Panc1 (cell line): ENCODE measurements at regions not wholly inside any gene's neighbourhood (a gene's known extent, or its start where the extent isn't known, plus 50 kb on each side); places are given as distances from the start of the nearest gene placed in this dataset.

Experiments used
- ATAC-seq: fragments of 200-7000 bp; cut with Tn5 transposase; 2 replicates; pipeline ENCODE4 v1.9.1; 2020; ENCODE audit warnings: mild to moderate bottlenecking, moderate library complexity
- BruUV-seq: library from RNA; stranded (reverse); fragments of 400-500 nt; replicated peaks from 2 replicates; lab custom pipeline; 2021; lab: Mats Ljungman, UMichigan
- CTCF ChIA-PET: fragments of 300-600 bp; sonication (Branson Sonifier 250); formaldehyde crosslinking; loops from one replicate; lab custom pipeline; 2022; ENCODE audit warnings: antibody characterized with exemption; lab: Charles Lee
- POLR2A ChIA-PET: fragments of 300-600 bp; sonication (Branson Sonifier 250); formaldehyde crosslinking; loops from one replicate; lab custom pipeline; 2022; ENCODE audit warnings: antibody characterized with exemption; lab: Charles Lee
- DNase-seq: peaks from one replicate; pipeline ENCODE4 v3.0.0-alpha.2; 2010; ENCODE audit warnings: low read depth, low spot score
- H3K27ac ChIP-seq: 2 replicates; pipeline ENCODE4 v1.5.1; 2011; ENCODE audit warnings: mild to moderate bottlenecking, low read length, inconsistent platforms
- H3K27me3 ChIP-seq: fragments of 200-500 bp; sonication (Bioruptor generic); 2 replicates; pipeline ENCODE4 v1.6.0; 2014; ENCODE audit warnings: low read length, inconsistent platforms; ENCODE audit not compliant: control insufficient read depth, insufficient read depth
- H3K36me3 ChIP-seq: fragments of 200-500 bp; sonication (Bioruptor generic); 2 replicates; pipeline ENCODE4 v1.5.1; 2014; ENCODE audit warnings: inconsistent platforms, mild to moderate bottlenecking, low read length, moderate library complexity; ENCODE audit not compliant: control insufficient read depth, insufficient read depth
- H3K4me1 ChIP-seq: 2 replicates; pipeline ENCODE4 v1.5.1; 2011; ENCODE audit warnings: inconsistent platforms, mild to moderate bottlenecking, low read length, moderate library complexity; ENCODE audit not compliant: control insufficient read depth, insufficient read depth
- H3K4me3 ChIP-seq, 2 experiments: 2 replicates each; pipeline ENCODE4 v1.5.1; 2011 to 2012; ENCODE audit warnings: low read depth in 2 of 2, low read length in 2 of 2, mild to moderate bottlenecking in 2 of 2, inconsistent platforms in 1 of 2, moderate library complexity in 1 of 2
- H3K9me3 ChIP-seq: fragments of 200-500 bp; sonication (Bioruptor generic); 2 replicates; pipeline ENCODE4 v1.5.1; 2014; ENCODE audit warnings: low read depth, mild to moderate bottlenecking, inconsistent platforms, low read length, moderate library complexity; ENCODE audit not compliant: control insufficient read depth, insufficient read depth
- CTCF ChIP-seq: fragments of 450-650 bp; IDR thresholded peaks from 2 replicates; pipeline ENCODE4 v1.5.1; 2017; ENCODE audit warnings: mild to moderate bottlenecking
- POLR2AphosphoS5 ChIP-seq: IDR thresholded peaks from 2 replicates; pipeline ENCODE4 v1.6.1; 2012; ENCODE audit warnings: mild to moderate bottlenecking, low read depth, low read length, moderate library complexity
- REST ChIP-seq, 2 experiments: IDR thresholded peaks; 2 replicates each; pipeline ENCODE4 v1.6.1; 2011 to 2012; ENCODE audit warnings: low read depth in 2 of 2, control low read depth in 1 of 2, low read length in 1 of 2, mild to moderate bottlenecking in 1 of 2, moderate library complexity in 1 of 2; ENCODE audit not compliant: insufficient read depth in 1 of 2
- SIN3A ChIP-seq: IDR thresholded peaks from 2 replicates; pipeline ENCODE4 v1.6.1; 2012; ENCODE audit warnings: low read depth, mild to moderate bottlenecking, low read length, moderate library complexity, borderline replicate concordance; ENCODE audit not compliant: insufficient read depth
- TCF7L2 ChIP-seq: IDR thresholded peaks from 2 replicates; pipeline ENCODE4 v1.6.1; 2011; ENCODE audit warnings: mild to moderate bottlenecking, low read depth, low read length, inconsistent platforms
- in situ Hi-C: cut with HindIII; loops from 2 replicates; pipeline ENCODE4 v1.10.0; 2016; ENCODE audit warnings: low sequenced_read_pairs, low pct_unique_long_range_greater_than_20kb
- intact Hi-C: fragments of 100-400 bp; cut with micrococcal nuclease; formaldehyde crosslinking; loops from one replicate; pipeline ENCODE4 v1.10.0; 2022; ENCODE audit not compliant: unreplicated experiment

GRCh38 chr6:6886886-6887285 is 220.9 kb upstream of the RREB1 start:
- no peaks in the 10 kb centered on the region for H3K9me3 ChIP-seq
- no TSS peak for BruUV-seq
- H3K4me3 ChIP-seq = no peak overlapping the region
- CTCF ChIA-PET = no interaction called here
- no peaks in the 10 kb centered on the region for H3K4me1 ChIP-seq
- no peak for TF ChIP-seq CTCF
- no peak for TF ChIP-seq REST (IDR thresholded peaks at IDR 0.05; ENCODE audit: insufficient read depth in 1 of 2, low read depth in 2 of 2, low read length in 1 of 2)
- TF ChIP-seq TCF7L2 = no peak
- no peak for TF ChIP-seq SIN3A
- no peak for TF ChIP-seq POLR2AphosphoS5
- no peaks in the 10 kb centered on the region for H3K36me3 ChIP-seq
- DNase-seq (no peak), ATAC-seq (no peak)
- in situ Hi-C loops (no loop called here), intact Hi-C loops (no loop called here)
- H3K27ac ChIP-seq = no peak overlapping the region
- POLR2A ChIA-PET = no interaction called here
- H3K27me3 ChIP-seq = no peaks in the 10 kb centered on the region

GRCh38 chr6:6889601-6890000 is 218.2 kb upstream of the RREB1 start:
- CTCF ChIA-PET = interaction anchor here (0.5 kb wide), 1 partner anchor 88 kb away, joined by 3 read pairs; no protein-coding TSS in a partner anchor
- DNase-seq = no peak
- in situ Hi-C loops = no loop called here
- POLR2A ChIA-PET = no interaction called here
- Histone ChIP-seq H3K27ac (no peak overlapping the region), H3K36me3 (no peaks in the 10 kb centered on the region), H3K27me3 (no peaks in the 10 kb centered on the region), H3K4me3 (no peak overlapping the region), H3K9me3 (no peaks in the 10 kb centered on the region), H3K4me1 (no peaks in the 10 kb centered on the region)
- no TSS peak for BruUV-seq
- TF ChIP-seq POLR2AphosphoS5 (no peak), REST (IDR thresholded peaks at IDR 0.05; ENCODE audit: insufficient read depth in 1 of 2, low read depth in 2 of 2, low read length in 1 of 2) (no peak), TCF7L2 (no peak), SIN3A (no peak), CTCF (no peak)
- intact Hi-C loops = no loop called here
- no peak for ATAC-seq
